ENCODE measurements at regions not wholly inside any gene's neighbourhood (a gene's known extent, or its start where the extent isn't known, plus 50 kb on each side); places are given as distances from the start of the nearest gene placed in this dataset.

DNA sequence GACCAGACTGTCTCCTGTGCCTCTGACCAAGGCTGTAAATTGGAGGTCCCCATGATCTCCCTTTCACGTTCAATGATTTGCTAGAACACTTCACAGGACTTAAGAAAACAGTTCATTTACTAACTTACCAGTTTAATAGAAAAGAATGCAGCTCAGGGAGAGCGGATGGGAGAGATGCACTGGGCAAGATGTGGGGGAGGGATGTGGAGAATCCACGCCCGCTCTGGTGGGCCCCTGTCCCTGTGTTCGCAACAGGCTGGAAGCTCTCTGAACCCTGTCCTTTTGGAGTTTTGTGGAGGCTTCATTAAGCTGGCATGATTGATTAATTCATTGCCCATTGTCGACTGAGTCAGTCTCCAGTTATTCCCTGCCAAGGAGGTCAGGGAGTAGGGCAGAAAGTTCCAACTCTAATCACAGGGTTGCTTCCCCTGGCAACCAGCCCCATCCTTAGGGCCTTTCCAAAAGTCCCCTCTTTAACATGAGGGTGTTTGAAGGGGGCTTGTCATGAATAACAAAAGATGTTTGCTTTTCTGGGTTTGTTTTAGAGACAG, 257.1 kb downstream of the ACKR3 start (continued):
- TF ChIP-seq ZNF615 (CRISPR knock-in tag; IDR thresholded peaks at IDR 0.05; ENCODE audit: borderline replicate concordance) (no peak), ZNF567 (CRISPR knock-in tag; IDR thresholded peaks at IDR 0.05; ENCODE audit: borderline replicate concordance) (no peak), ZNF230 (CRISPR knock-in tag; IDR thresholded peaks at IDR 0.05) (no peak), THYN1 (CRISPR knock-in tag; IDR thresholded peaks at IDR 0.05; ENCODE audit: borderline replicate concordance, low read depth) (no peak)
- TF ChIP-seq, protein P1, sequence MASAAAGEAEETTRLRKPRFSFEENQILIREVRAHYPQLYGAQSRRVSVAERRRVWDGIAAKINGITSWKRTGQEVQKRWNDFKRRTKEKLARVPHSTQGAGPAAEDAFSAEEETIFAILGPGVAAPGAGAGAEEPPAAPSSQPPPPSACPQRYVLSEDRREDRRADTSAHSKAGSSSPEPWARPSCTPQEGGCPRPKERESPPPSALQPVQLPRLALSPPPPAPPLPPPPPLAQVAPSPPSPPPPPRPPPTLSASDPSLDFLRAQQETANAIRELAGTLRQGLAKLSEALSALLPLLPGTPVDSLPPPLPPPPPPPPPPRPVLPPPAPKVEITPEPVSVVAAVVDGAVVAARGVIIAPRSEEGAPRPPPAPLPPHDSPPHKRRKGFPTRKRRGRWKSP (CRISPR knock-in tag; IDR thresholded peaks at IDR 0.05), result no peak

DNA sequence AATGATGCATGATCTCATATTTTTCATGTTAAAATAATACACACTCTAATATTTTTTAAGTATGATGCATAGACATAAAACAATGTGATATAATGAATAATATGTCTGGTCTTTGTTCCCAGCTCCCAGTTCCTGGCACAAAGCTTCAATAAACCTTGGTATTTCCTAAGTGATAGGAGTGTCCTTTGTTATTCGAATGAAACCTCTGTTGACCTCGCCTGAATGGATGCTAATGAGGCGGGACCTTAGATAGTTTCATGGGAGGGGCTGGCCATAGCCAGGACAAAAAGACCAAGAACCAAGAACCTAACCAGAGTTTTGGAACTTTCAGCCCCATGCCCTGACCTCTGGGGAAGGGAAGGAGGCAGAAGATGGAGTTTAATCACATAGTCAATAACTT, 257.7 kb upstream of the COPS8 start:
- Histone ChIP-seq H2AFZ (ENCODE audit: low read length) (no peak overlapping the region), H3K36me3 (replicated peaks in 1 of 2; ENCODE audit: control insufficient read depth in 1 of 2, insufficient read depth in 2 of 2, low read length in 2 of 2) (no peaks in the 10 kb centered on the region), H3K4me3 (replicated peaks in 1 of 3; ENCODE audit: insufficient read depth in 1 of 3, low read depth in 2 of 3, low read length in 3 of 3) (no peak overlapping the region), H3K27me3 (ENCODE audit: control insufficient read depth in 1 of 2, insufficient read depth in 2 of 2, low read length in 2 of 2) (no peaks in the 10 kb centered on the region), H4K20me1 (ENCODE audit: insufficient read depth, low read length) (no peaks in the 10 kb centered on the region), H3K9ac (ENCODE audit: insufficient read depth, low read depth, low read length) (no peak overlapping the region), H3K9me3 (ENCODE audit: low read length) (no peaks in the 10 kb centered on the region), H3K79me2 (ENCODE audit: insufficient read depth, low read length) (no peaks in the 10 kb centered on the region), H3K4me1 (ENCODE audit: insufficient read depth, low read length) (peaks cover 12% of the 10 kb centered on the region), H3K27ac (ENCODE audit: extremely low read length, insufficient read depth, low read length) (no peak overlapping the region), H3K4me2 (ENCODE audit: low read depth, low read length) (no peak overlapping the region)
- ATAC-seq (no peak), DNase-seq (ENCODE audit: low spot score) (no peak), FAIRE-seq (no peak)
- WGBS (ENCODE audit: low lambda C conversion rate), result 73% methylated on average over 3 of the region's 3 CpGs
- BruUV-seq (replicated peaks), result no TSS peak
- TF ChIP-seq HDAC6 (IDR thresholded peaks at IDR 0.05; ENCODE audit: low read depth, low read length) (no peak), ZNF468 (CRISPR knock-in tag; IDR thresholded peaks at IDR 0.05) (no peak), FOXP1 (IDR thresholded peaks at IDR 0.05) (no peak), FOXP1 (CRISPR knock-in tag; IDR thresholded peaks at IDR 0.05) (no peak)
- intact Hi-C loops (cut with micrococcal nuclease; ENCODE audit: unreplicated experiment), result no loop called here
- ChIA-PET CTCF (ENCODE audit: low intra/inter-chr PET ratio, low total read pairs) (no interaction called here), POLR2A (no interaction called here)
- in situ Hi-C loops (cut with HindIII; ENCODE audit: extremely low pct_ligation_motif_present, low pct_unique_long_range_greater_than_20kb), result no loop called here

Measured in HepG2 (cell line).